ENCODE measurements at regions not wholly inside any gene's neighbourhood (a gene's known extent, or its start where the extent isn't known, plus 50 kb on each side); places are given as distances from the start of the nearest gene placed in this dataset.

DNA sequence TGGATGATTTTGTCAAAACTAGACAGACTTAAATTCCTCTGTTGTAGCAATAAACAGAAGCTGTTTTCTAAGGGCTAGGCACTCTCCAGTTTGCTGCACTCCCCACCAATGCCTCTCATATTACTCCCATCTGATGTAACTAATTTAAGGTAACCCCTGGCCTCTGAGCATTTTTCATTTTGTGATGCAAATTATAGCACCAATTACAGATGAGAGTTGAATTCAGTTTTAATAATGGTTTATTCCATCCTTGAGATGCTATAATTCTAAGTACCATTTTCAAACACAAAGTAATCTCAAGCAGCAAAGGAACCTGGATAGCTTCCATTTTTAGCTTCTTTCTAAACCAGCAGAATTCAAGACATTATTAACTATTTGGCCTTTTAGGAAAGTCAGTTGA lies 280.4 kb upstream of the DAB1 start:
- no peak for DNase-seq

DNA sequence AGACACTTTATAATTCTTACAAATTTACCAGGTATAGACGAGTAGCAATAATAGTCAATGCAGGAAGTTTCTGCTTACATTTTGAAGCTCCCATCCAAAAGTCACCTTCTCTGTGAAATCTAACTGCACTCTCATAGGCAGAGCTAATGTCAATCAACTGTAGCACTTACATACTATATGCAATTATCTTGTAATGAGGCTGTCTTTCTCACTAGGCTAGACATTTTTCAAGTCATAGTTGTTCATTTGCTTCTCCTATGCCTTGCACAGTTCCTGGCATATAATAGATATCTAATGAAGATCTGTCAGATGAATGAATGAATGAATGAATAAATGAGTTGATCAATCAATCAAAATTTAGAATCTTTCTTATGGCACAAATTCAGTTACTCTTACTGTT lies 273.0 kb upstream of the DAB1 start:
- DNase-seq, result no peak

DNA sequence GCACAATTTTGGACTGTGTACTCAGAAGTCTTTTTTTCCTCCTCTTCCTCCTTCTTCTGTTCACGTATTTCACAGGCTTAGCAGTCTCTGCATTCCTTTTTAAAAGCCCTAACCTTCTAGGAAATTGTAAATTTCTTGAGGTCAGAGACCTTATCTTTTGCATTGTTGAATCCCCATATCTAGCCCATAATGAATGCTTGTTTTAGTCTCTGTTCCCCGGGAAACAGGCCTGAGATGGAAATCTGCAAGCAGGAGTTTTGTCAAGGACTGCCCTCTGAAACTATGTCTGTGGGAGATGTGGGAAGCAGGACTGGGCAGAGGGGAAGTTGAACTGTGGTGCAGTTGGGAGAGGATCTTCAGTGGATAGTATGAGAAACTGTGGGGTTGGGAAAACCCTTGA lies 272.2 kb upstream of the DAB1 start:
- DNase-seq, result no peak

GRCh38 chr1:57686306-57686705 lies 262.4 kb upstream of the DAB1 start:
- no peak for DNase-seq

DNA sequence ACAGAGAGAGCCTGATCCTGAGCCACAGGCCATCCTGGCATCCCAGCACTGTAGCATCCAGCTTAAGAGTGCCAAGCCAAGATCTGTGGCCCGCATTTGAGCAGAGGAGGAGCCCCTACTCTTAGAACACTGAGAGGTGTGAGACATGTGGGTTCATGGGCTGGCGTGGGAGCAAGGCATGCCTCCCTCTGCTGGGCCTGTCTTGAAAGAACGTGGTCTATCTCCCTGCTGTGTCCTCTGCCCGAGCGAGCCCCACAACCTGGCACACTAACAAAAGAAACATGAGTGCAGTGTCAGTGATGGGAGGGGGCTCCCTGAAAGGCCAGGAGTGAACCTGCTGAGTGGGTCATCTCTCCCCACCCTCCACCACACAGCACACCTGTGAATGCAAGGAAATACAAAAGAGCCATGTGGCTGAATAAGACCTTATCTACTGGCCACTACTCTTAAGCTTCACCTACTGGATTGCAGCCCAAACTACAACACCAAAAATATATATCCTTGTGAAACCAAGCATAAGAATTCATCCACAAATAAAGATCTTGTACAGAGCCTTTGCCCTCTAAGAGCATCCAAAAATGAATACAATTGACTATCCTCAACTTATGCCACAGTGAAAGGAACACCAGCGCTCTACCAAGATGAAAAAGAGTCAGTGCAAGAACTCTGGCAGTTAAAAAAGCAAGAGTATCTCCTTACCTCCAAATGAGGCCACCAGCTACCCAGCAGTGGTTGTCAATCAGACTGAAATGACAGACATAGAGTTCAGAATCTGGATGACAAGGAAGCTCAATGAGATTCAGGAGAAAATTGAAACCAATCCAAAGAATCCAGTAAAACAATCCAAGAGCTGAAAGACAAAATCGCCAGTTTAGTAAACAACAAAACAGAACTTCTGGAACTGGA lies 259.4 kb upstream of the DAB1 start:
- no peak for DNase-seq

DNA sequence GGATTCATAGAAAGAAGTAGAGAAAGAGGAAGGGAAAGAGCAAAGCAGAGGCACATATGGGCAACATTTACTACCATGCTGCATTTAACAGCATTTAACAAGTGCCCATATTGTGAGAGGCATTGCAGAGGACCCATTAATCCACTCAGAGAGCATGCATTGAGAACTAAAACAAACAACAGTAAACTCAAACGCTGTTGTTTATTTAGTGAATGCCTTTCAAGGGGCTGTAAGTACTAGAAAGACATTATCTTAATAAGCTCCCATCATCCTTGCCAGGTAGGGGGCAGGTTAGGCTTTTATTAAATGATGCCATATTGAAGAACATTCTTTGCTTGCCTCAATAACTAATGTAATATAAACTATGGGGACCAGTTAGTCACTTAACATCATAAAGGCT lies 254.3 kb upstream of the DAB1 start:
- DNase-seq, result no peak

GRCh38 chr1:57675776-57676175 lies 251.9 kb upstream of the DAB1 start:
- no peak for DNase-seq

GRCh38 chr1:57674801-57675200 lies 250.9 kb upstream of the DAB1 start:
- DNase-seq, result peak; percentile 9

- DNase-seq, result no peak
These were observed 248.7 kb upstream of the DAB1 start for GRCh38 chr1:57672346-57673140.

- no peak for DNase-seq
These were observed 247.9 kb upstream of the DAB1 start for GRCh38 chr1:57671750-57672149.

DNA sequence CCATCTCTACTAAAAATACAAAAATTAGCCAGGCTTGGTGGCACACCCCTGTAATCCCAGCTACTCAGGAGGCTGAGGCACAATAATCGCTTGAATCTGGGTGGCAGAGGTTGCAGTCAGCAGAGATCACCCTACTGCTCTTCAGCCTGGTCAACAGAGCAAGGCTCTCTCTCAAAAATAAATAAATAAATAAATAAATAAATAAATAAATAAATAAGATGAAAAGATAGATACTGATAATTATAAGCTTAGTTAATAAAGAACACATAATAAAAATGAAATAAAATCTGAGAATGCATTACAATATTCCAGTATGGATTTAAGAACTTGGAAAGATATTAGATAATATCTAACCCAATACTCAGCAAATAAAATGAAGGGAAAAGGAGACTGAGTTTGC lies 235.9 kb upstream of the DAB1 start:
- no peak for DNase-seq

DNA sequence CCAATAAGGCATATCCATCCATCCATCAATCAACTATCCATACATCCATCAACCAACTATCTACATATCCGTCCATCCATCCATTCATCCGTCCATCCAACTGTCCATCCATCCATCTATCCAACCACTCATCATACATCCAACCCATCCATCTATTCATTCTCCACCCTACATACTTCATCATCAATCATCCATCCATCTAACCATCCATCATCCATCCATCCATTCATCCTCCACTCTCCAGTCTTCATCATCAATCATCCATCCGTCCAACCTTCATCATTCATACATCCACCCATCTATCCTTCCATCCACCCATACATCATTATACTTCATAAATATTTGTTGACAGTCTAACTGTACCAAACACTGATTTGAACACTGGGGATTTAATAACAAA lies 231.3 kb upstream of the DAB1 start:
- no peak for DNase-seq

DNA sequence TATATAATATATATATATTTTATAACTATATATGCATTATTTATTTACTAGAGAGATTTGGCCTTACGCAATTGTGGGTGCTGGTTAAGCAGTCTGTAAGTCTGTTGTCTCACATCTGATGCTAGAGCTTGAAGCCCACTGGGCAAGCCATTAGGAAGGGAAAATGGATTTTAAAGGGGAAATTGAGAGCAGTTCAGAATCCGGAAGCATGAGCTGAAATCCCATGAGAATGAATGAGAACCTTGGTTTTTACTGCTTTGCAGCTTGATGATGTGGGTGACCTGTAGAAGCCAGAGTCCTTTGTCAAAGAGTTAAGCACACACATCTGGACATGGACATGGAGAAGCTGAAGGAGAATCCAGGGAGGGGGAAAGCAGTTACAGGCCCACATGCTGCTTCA lies 220.8 kb upstream of the DAB1 start:
- no peak for DNase-seq

- no peak for DNase-seq
These were observed 214.4 kb upstream of the DAB1 start for GRCh38 chr1:57638239-57638638.

DNA sequence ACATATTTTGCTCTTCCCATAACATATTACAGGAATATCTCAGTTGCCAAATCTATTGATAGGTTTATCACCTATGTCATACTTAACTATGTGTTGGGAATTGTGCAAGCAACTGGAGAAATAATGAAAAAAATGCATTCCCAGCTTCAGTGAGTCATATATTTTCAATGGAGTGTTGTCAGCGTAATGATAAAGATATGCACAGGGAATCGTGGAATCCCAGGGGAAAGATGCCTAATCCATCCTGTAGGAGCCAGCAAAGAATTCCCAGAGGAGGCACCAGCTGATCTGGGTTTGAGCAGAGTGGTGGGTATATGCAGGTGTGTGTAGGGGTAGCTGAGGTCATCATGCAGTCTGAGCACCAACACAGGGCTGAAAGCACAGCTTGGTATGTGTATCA lies 213.3 kb upstream of the DAB1 start:
- peak; percentile 83 for DNase-seq

GRCh38 chr1:57633881-57634280 lies 210.0 kb upstream of the DAB1 start:
- DNase-seq, result no peak

- peak; percentile 18 for DNase-seq
These were observed 209.2 kb upstream of the DAB1 start for GRCh38 chr1:57633056-57633455.

DNA sequence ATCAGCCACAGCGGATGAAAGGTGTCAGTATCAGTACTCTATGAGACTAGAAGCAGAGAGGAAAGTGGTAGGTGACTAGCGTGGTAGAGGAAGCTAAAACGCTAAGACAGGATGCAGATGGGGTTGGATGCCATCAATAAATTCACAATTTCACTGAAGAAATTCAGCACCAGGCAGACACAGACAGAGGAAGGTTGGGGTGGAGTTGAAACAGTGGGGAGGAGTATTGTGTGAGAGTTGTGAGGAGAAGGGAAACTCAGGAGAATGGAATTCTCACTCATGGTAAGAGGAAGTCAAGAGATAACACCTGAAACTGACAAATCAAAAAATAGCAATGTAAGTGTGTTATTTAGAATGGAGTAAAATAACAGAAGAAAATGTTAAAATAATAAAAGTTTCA lies 208.5 kb upstream of the DAB1 start:
- peak; percentile 43 for DNase-seq

DNA sequence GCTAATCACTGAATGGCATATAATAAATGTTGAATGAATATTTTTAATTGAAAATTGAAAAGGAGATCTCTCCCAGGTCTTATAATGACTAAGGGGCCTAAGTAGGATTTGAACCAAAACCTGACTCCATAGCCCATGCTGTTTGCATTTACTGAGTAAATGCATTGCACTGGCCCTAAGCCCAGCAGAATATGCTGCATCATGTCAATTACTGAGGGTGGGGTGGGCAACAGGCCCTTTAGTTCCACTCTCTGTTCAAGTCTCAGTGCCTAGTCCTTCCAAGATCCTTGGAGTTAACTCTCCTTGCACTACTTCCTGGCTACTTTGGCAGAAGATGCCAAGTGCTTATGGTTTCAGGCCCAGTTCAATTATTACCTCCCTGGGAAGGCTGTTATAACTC lies 203.8 kb upstream of the DAB1 start:
- no peak for DNase-seq

- DNase-seq, result peak; percentile 27
These were observed 200.1 kb upstream of the DAB1 start for GRCh38 chr1:57623791-57624538.

GRCh38 chr1:57623039-57623790 lies 199.4 kb upstream of the DAB1 start:
- DNase-seq, result peak; percentile 64

DNA sequence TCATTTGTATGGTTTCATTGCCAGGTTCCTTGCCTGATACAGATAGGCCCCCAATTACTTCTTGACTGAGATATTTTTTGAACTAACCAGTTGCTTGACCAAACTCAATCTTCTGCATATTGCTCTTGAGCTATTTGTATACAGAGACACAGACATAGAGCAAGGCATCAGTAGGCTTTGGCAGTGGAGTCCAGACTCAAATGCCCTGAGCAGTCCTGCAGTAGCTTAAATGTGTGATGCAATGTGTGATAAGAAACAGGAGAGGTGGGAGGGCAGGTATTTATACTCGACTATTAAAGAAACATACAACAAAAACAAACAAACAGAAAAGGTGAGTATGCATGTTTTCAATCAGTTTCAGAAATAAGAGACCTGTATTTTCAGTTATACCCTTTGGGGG lies 197.9 kb upstream of the DAB1 start:
- no peak for DNase-seq
